ENCODE measurements at regions not wholly inside any gene's neighbourhood (a gene's known extent, or its start where the extent isn't known, plus 50 kb on each side); places are given as distances from the start of the nearest gene placed in this dataset.

DNA sequence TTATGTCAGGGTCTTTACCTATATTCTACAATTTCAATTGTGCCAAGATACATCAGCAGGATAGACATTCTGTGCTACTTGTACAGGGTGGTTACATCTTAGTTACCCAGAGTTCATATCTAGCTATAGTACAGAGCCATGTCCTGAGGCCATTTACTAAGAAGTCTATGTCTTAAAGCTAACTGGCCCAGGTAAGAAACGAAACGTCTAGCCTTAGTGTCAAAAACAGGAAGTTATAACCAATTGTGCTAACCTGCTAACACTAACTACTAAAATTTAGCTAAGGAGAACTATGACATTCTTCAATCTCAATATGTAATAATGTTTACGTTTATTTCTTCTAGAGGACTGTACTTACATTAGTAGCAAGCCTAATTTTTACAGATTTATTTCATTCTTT lies 717.2 kb upstream of the UBE2E2 start:
- H3K4me1 ChIP-seq (ENCODE audit: control insufficient read depth, insufficient read depth, low read length) = no peaks in the 10 kb centered on the region
- no peaks in the 10 kb centered on the region for H3K9me3 ChIP-seq (ENCODE audit: control insufficient read depth, low read depth, low read length)
- 83% methylated on average over 1 of the region's 3 CpGs for WGBS (ENCODE audit: insufficient coverage, low lambda C conversion rate)
- H3K36me3 ChIP-seq (ENCODE audit: control insufficient read depth, insufficient read depth, low read length) = no peaks in the 10 kb centered on the region
- no peaks in the 10 kb centered on the region for H3K27me3 ChIP-seq (ENCODE audit: control insufficient read depth, insufficient read depth, low read length)
- no peak overlapping the region for H3K4me3 ChIP-seq (ENCODE audit: low read length)
- no peak overlapping the region for H3K27ac ChIP-seq (ENCODE audit: low read length)
- no peak for DNase-seq

DNA sequence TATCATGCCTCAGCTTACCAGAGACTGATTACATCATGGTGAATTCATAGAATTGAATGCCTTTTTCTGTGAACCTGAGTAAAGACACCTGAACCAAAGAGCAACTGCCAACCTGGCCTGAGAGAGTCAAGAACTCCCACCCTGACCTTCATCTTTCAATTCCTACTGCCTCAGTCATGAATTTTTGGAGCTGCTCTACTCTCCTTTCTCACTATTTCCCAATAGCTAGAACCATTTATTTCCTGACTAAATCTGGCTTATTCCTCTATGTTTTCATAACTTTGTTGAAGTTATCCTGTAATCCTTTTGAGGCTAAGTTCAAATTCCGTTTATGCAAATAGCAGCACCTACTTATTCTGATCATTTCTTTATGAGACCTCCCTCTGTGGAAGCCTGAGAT lies 712.4 kb upstream of the UBE2E2 start:
- Histone ChIP-seq H3K4me1 (ENCODE audit: control insufficient read depth, insufficient read depth, low read length) (no peaks in the 10 kb centered on the region), H3K9me3 (ENCODE audit: control insufficient read depth, low read depth, low read length) (no peaks in the 10 kb centered on the region)
- 86% methylated on average over 1 of the region's 1 CpG for WGBS (ENCODE audit: insufficient coverage, low lambda C conversion rate)

GRCh38 chr3:22491344-22491743 lies 711.8 kb upstream of the UBE2E2 start:
- no peak for DNase-seq
- no peaks in the 10 kb centered on the region for H3K9me3 ChIP-seq (ENCODE audit: control insufficient read depth, low read depth, low read length)
- no peaks in the 10 kb centered on the region for H3K36me3 ChIP-seq (ENCODE audit: control insufficient read depth, insufficient read depth, low read length)
- WGBS (ENCODE audit: insufficient coverage, low lambda C conversion rate) = no CpG with 5 or more reads among the region's 1 CpG
- H3K27ac ChIP-seq (ENCODE audit: low read length) = no peak overlapping the region
- H3K4me1 ChIP-seq (ENCODE audit: control insufficient read depth, insufficient read depth, low read length) = no peaks in the 10 kb centered on the region
- H3K4me3 ChIP-seq (ENCODE audit: low read length) = no peak overlapping the region
- no peaks in the 10 kb centered on the region for H3K27me3 ChIP-seq (ENCODE audit: control insufficient read depth, insufficient read depth, low read length)

More for the DNA sequence above, 712.4 kb upstream of the UBE2E2 start:
- Histone ChIP-seq H3K36me3 (ENCODE audit: control insufficient read depth, insufficient read depth, low read length) (no peaks in the 10 kb centered on the region), H3K27ac (ENCODE audit: low read length) (no peak overlapping the region), H3K4me3 (ENCODE audit: low read length) (no peak overlapping the region), H3K27me3 (ENCODE audit: control insufficient read depth, insufficient read depth, low read length) (no peaks in the 10 kb centered on the region)
- DNase-seq = no peak

DNA sequence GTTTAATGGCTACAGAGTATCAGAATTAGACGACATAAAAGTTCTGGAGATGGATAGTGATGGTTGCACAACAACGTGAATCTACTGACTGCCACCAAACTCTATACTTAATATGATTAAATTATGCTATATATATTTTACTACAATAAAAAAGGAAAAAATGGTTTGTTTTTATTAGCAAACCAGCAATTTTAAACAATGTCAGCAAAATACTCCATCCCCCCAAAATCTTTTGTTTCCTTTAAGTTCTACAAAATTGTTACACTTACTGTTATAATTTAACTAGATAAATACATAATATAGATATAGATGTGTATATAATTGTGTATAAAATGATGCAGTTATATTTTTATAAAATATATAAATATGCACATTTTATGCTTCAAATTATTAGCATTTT lies 710.8 kb upstream of the UBE2E2 start:
- H3K4me3 ChIP-seq (ENCODE audit: low read length) = no peak overlapping the region
- no peaks in the 10 kb centered on the region for H3K27me3 ChIP-seq (ENCODE audit: control insufficient read depth, insufficient read depth, low read length)
- H3K36me3 ChIP-seq (ENCODE audit: control insufficient read depth, insufficient read depth, low read length) = no peaks in the 10 kb centered on the region
- DNase-seq = no peak
- WGBS (ENCODE audit: insufficient coverage, low lambda C conversion rate) = 80% methylated on average over 1 of the region's 2 CpGs
- H3K9me3 ChIP-seq (ENCODE audit: control insufficient read depth, low read depth, low read length) = no peaks in the 10 kb centered on the region
- no peak overlapping the region for H3K27ac ChIP-seq (ENCODE audit: low read length)
- no peaks in the 10 kb centered on the region for H3K4me1 ChIP-seq (ENCODE audit: control insufficient read depth, insufficient read depth, low read length)

- no peaks in the 10 kb centered on the region for H3K4me1 ChIP-seq (ENCODE audit: control insufficient read depth, insufficient read depth, low read length)
- no peak overlapping the region for H3K4me3 ChIP-seq (ENCODE audit: low read length)
- no peaks in the 10 kb centered on the region for H3K9me3 ChIP-seq (ENCODE audit: control insufficient read depth, low read depth, low read length)
- no peak for DNase-seq
- no peaks in the 10 kb centered on the region for H3K27me3 ChIP-seq (ENCODE audit: control insufficient read depth, insufficient read depth, low read length)
- 20% methylated on average over 1 of the region's 2 CpGs for WGBS (ENCODE audit: insufficient coverage, low lambda C conversion rate)
- no peaks in the 10 kb centered on the region for H3K36me3 ChIP-seq (ENCODE audit: control insufficient read depth, insufficient read depth, low read length)
- H3K27ac ChIP-seq (ENCODE audit: low read length) = no peak overlapping the region
These were observed 707.9 kb upstream of the UBE2E2 start for GRCh38 chr3:22495241-22495640.

DNA sequence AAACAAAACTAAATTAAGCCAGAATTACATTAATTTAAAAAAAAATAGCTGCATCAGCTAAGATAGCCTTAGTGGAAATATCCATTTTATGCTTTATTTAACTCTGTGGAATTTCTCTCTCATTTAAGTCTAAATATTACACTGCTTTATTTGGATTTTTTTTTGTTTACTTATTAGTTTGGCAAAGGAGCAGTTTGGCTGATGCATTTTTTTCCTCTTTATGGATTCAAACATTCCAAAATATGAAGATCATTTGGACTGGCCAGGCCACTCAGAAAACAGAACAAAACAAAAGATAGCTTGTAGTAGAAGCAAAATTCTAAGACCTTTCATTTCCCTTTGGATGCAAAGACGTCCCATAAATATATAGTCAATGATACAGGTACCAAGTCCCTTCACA lies 707.3 kb upstream of the UBE2E2 start:
- peak in 1 of 2 donors; percentile 8 for DNase-seq

DNA sequence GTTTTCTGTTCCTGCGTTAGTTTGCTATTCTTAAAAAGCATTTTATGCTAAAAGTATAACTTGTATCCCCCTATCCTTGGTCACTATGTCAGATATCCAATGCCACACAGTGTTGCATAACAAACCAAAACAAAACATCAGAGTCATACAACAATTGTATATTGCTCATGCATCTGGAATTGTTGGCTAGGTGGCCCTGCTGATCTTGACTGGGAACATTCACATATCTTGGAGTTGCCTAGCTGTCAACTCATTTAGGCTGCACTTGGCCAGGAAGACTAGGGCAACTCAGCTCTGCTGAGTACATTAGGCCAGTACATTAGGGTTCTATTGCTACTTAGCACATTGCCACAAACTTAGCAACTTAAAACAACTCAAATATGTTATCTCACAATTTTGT lies 706.5 kb upstream of the UBE2E2 start:
- Histone ChIP-seq H3K4me1 (ENCODE audit: control insufficient read depth, insufficient read depth, low read length) (no peaks in the 10 kb centered on the region), H3K27ac (ENCODE audit: low read length) (no peak overlapping the region), H3K27me3 (ENCODE audit: control insufficient read depth, insufficient read depth, low read length) (no peaks in the 10 kb centered on the region), H3K9me3 (ENCODE audit: control insufficient read depth, low read depth, low read length) (no peaks in the 10 kb centered on the region), H3K36me3 (ENCODE audit: control insufficient read depth, insufficient read depth, low read length) (no peaks in the 10 kb centered on the region), H3K4me3 (ENCODE audit: low read length) (no peak overlapping the region)
- no peak for DNase-seq
- 100% methylated on average over 1 of the region's 1 CpG for WGBS (ENCODE audit: insufficient coverage, low lambda C conversion rate)

More for the DNA sequence above, 707.3 kb upstream of the UBE2E2 start:
- WGBS (ENCODE audit: insufficient coverage, low lambda C conversion rate) = 86% methylated on average over 1 of the region's 1 CpG
- Histone ChIP-seq H3K4me1 (ENCODE audit: control insufficient read depth, insufficient read depth, low read length) (no peaks in the 10 kb centered on the region), H3K4me3 (ENCODE audit: low read length) (no peak overlapping the region), H3K27ac (ENCODE audit: low read length) (no peak overlapping the region), H3K9me3 (ENCODE audit: control insufficient read depth, low read depth, low read length) (no peaks in the 10 kb centered on the region), H3K36me3 (ENCODE audit: control insufficient read depth, insufficient read depth, low read length) (no peaks in the 10 kb centered on the region), H3K27me3 (ENCODE audit: control insufficient read depth, insufficient read depth, low read length) (no peaks in the 10 kb centered on the region)

GRCh38 chr3:22506871-22507270 lies 696.3 kb upstream of the UBE2E2 start:
- H3K27ac ChIP-seq (ENCODE audit: low read length) = no peak overlapping the region

DNA sequence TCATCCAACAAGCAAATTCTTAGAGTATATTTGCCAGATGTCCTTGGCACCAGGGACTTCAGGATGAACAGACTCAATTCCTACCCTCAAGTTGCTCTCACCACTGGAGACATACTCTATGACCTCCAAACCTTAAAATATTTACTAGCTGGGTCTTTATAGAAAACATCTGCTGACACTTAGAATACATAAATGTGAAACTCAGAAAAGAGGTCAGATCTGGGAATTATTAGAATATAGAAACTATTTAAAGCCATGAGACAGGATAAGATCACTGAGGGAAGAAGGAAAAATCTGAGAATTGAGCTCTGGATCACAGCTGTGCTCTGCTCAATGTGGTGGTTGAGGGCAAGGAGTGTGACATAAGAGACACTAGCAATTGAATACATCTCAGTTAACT lies 695.4 kb upstream of the UBE2E2 start:
- no peak overlapping the region for H3K27ac ChIP-seq (ENCODE audit: low read length)
- no peak overlapping the region for H3K4me3 ChIP-seq (ENCODE audit: low read length)
- no peak for DNase-seq
- no peaks in the 10 kb centered on the region for H3K36me3 ChIP-seq (ENCODE audit: control insufficient read depth, insufficient read depth, low read length)
- no peaks in the 10 kb centered on the region for H3K27me3 ChIP-seq (ENCODE audit: control insufficient read depth, insufficient read depth, low read length)
- H3K4me1 ChIP-seq (ENCODE audit: control insufficient read depth, insufficient read depth, low read length) = no peaks in the 10 kb centered on the region
- no peaks in the 10 kb centered on the region for H3K9me3 ChIP-seq (ENCODE audit: control insufficient read depth, low read depth, low read length)

More at GRCh38 chr3:22506871-22507270, 696.3 kb upstream of the UBE2E2 start:
- no CpG with 5 or more reads among the region's 1 CpG for WGBS (ENCODE audit: insufficient coverage, low lambda C conversion rate)
- Histone ChIP-seq H3K27me3 (ENCODE audit: control insufficient read depth, insufficient read depth, low read length) (no peaks in the 10 kb centered on the region), H3K4me3 (ENCODE audit: low read length) (no peak overlapping the region), H3K4me1 (ENCODE audit: control insufficient read depth, insufficient read depth, low read length) (no peaks in the 10 kb centered on the region), H3K9me3 (ENCODE audit: control insufficient read depth, low read depth, low read length) (no peaks in the 10 kb centered on the region), H3K36me3 (ENCODE audit: control insufficient read depth, insufficient read depth, low read length) (no peaks in the 10 kb centered on the region)
- no peak for DNase-seq

DNA sequence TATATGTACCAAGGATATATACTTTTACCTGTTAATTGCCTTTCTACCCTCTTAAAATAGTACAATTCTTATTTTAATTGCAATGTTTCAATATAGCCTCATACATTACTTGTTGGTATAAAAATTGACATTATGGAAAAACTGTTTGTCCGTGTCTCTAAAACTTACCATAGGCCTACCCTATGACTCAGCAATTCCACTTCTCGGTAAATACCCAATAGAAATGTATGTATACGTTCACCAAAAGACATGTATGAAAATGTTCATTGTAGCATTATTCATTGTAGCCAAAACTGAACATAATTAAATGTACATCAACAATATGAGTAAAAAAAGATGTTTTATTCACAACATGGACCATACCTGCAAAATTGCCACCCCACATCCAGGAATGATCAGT lies 679.2 kb upstream of the UBE2E2 start:
- Histone ChIP-seq H3K36me3 (ENCODE audit: control insufficient read depth, insufficient read depth, low read length) (no peaks in the 10 kb centered on the region), H3K4me1 (ENCODE audit: control insufficient read depth, insufficient read depth, low read length) (no peaks in the 10 kb centered on the region), H3K9me3 (ENCODE audit: control insufficient read depth, low read depth, low read length) (no peaks in the 10 kb centered on the region), H3K27ac (ENCODE audit: low read length) (no peak overlapping the region), H3K27me3 (ENCODE audit: control insufficient read depth, insufficient read depth, low read length) (no peaks in the 10 kb centered on the region), H3K4me3 (ENCODE audit: low read length) (no peak overlapping the region)
- WGBS (ENCODE audit: insufficient coverage, low lambda C conversion rate) = no CpG with 5 or more reads among the region's 3 CpGs
- no peak for DNase-seq

DNA sequence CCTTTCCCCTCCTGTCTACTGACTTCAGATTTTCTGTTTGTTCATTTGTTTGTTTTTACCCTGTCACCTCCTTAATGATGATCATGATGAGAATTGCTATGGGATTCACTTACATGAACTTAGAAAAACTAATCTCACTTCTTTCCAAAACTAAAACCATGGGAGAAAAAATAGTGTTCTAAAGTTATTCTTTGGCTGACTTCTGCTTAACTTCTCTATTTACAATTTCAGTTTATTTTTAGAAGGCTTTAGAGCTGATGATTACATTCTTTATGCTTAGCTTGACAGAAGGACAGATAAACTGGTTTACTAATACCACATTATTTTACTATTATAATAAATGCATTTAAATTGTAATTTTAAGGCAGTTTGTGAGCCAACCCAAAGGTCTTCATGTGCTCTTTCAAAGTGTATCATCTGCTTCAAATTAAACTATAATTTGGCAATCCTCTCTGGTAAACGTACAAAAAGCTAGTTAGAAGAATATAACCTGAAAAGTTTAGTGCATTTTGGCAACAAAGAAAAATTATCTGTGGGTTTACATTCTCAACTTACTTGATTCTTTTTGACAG lies 676.8 kb upstream of the UBE2E2 start:
- no peaks in the 10 kb centered on the region for H3K4me1 ChIP-seq (ENCODE audit: control insufficient read depth, insufficient read depth, low read length)
- H3K4me3 ChIP-seq (ENCODE audit: low read length) = no peak overlapping the region
- no peaks in the 10 kb centered on the region for H3K9me3 ChIP-seq (ENCODE audit: control insufficient read depth, low read depth, low read length)
- no peaks in the 10 kb centered on the region for H3K27me3 ChIP-seq (ENCODE audit: control insufficient read depth, insufficient read depth, low read length)
- no peak for DNase-seq
- no peak overlapping the region for H3K27ac ChIP-seq (ENCODE audit: low read length)
- no CpG with 5 or more reads among the region's 1 CpG for WGBS (ENCODE audit: insufficient coverage, low lambda C conversion rate)
- H3K36me3 ChIP-seq (ENCODE audit: control insufficient read depth, insufficient read depth, low read length) = no peaks in the 10 kb centered on the region

Measured in large intestine (tissue), 3 donors.